HepG2 (cell line): ENCODE measurements at regions not wholly inside any gene's neighbourhood (a gene's known extent, or its start where the extent isn't known, plus 50 kb on each side); places are given as distances from the start of the nearest gene placed in this dataset.
A peak's percentile ranks its signal among the peaks of the same experiment; 100 is the strongest.

Experiments
- ATM ChIP-seq: fragments of 450-650 bp; IDR thresholded peaks from 2 replicates; pipeline ENCODE4 v1.7.1; 2017; ENCODE audit warnings: mild to moderate bottlenecking, borderline replicate concordance
- FIP1L1 ChIP-seq: fragments of 200-400 bp; formaldehyde crosslinking; IDR thresholded peaks from 2 replicates; pipeline ENCODE4 v1.6.1; 2018; ENCODE audit warnings: low read depth, mild to moderate bottlenecking, low read length, moderate library complexity, borderline replicate concordance; ENCODE audit not compliant: insufficient read depth
- FOSL2 ChIP-seq: sonication (generic); formaldehyde crosslinking; IDR thresholded peaks from 2 replicates; pipeline ENCODE4 v1.4.0; 2020; ENCODE audit warnings: missing genetic modification reagents
- FOXP1 ChIP-seq, 2 experiments: fragments of 450-650 bp in 1 of 2; IDR thresholded peaks; 2 replicates each; pipeline ENCODE4 v1.6.1; 2017 to 2018; ENCODE audit warnings: antibody characterized with exemption in 1 of 2
- GLI4 ChIP-seq: sonication (generic); formaldehyde crosslinking; IDR thresholded peaks from 2 replicates; pipeline ENCODE4 v1.5.1; 2020; ENCODE audit warnings: missing genetic modification reagents, mild to moderate bottlenecking, moderate library complexity, borderline replicate concordance
- HHEX ChIP-seq: IDR thresholded peaks from 2 replicates; pipeline ENCODE4 v1.6.1; 2016; ENCODE audit warnings: control low read depth
- IKZF1 ChIP-seq: fragments of 450-650 bp; IDR thresholded peaks from 2 replicates; pipeline ENCODE4 v1.7.1; 2016
- IKZF4 ChIP-seq: sonication (generic); formaldehyde crosslinking; IDR thresholded peaks from 2 replicates; pipeline ENCODE4 v1.5.1; 2020; ENCODE audit warnings: borderline replicate concordance, mild to moderate bottlenecking, low read depth, missing genetic modification reagents; ENCODE audit errors: not compliant biosample characterization
- IKZF5 ChIP-seq: IDR thresholded peaks from 2 replicates; pipeline ENCODE4 v1.6.1; 2018; ENCODE audit warnings: missing genetic modification reagents, mild to moderate bottlenecking, missing compliant biosample characterization
- MXI1 ChIP-seq: IDR thresholded peaks from 3 replicates; pipeline ENCODE4 v1.6.1; 2012; ENCODE audit warnings: low read depth, low read length, inconsistent platforms, borderline replicate concordance
- MYC ChIP-seq: sonication (generic); formaldehyde crosslinking; IDR thresholded peaks from 2 replicates; pipeline ENCODE4 v1.9.0; 2021; ENCODE audit warnings: missing genetic modification reagents, borderline replicate concordance
- NAIF1 ChIP-seq: sonication (generic); formaldehyde crosslinking; IDR thresholded peaks from 2 replicates; pipeline ENCODE4 v1.5.0; 2020; ENCODE audit warnings: mild to moderate bottlenecking, missing genetic modification reagents, borderline replicate concordance
- PBX2 ChIP-seq: IDR thresholded peaks from 2 replicates; pipeline ENCODE4 v1.6.1; 2016; ENCODE audit warnings: control low read depth
- RBM22 ChIP-seq: fragments of 200-400 bp; formaldehyde crosslinking; optimal IDR thresholded peaks from 2 replicates; pipeline ENCODE3; 2017; ENCODE audit warnings: mild to moderate bottlenecking, low read length, moderate library complexity
- SIX4 ChIP-seq: sonication (generic); formaldehyde crosslinking; IDR thresholded peaks from 2 replicates; pipeline ENCODE4 v1.4.0; 2020; ENCODE audit warnings: missing genetic modification reagents
- TBX2 ChIP-seq: sonication (generic); formaldehyde crosslinking; IDR thresholded peaks from 2 replicates; pipeline ENCODE4 v1.5.0; 2020; ENCODE audit warnings: missing genetic modification reagents, mild to moderate bottlenecking, borderline replicate concordance
- TCF7 ChIP-seq: sonication (generic); IDR thresholded peaks from 2 replicates; pipeline ENCODE4 v1.6.1; 2016; ENCODE audit warnings: antibody characterized with exemption, low read depth
- TEF ChIP-seq: sonication (generic); formaldehyde crosslinking; IDR thresholded peaks from 2 replicates; pipeline ENCODE4 v1.5.0; 2020; ENCODE audit warnings: missing genetic modification reagents
- TOPORS ChIP-seq: sonication (generic); formaldehyde crosslinking; IDR thresholded peaks from 2 replicates; pipeline ENCODE4 v1.8.0; 2023; ENCODE audit warnings: mild to moderate bottlenecking, missing genetic modification reagents
- ZBTB39 ChIP-seq: sonication (generic); formaldehyde crosslinking; IDR thresholded peaks from 2 replicates; pipeline ENCODE4 v1.5.0; 2020; ENCODE audit warnings: missing genetic modification reagents
- ZBTB49 ChIP-seq: sonication (generic); formaldehyde crosslinking; IDR thresholded peaks from 2 replicates; pipeline ENCODE4 v1.4.0; 2020; ENCODE audit warnings: missing genetic modification reagents, borderline replicate concordance
- ZNF496 ChIP-seq: sonication (generic); formaldehyde crosslinking; IDR thresholded peaks from 2 replicates; pipeline ENCODE4 v1.8.1; 2023; ENCODE audit warnings: mild to moderate bottlenecking, moderate library complexity, missing genetic modification reagents; ENCODE audit not compliant: insufficient replicate concordance
- ZNF746 ChIP-seq: sonication (generic); formaldehyde crosslinking; IDR thresholded peaks from 2 replicates; pipeline ENCODE4 v1.8.0; 2022; ENCODE audit warnings: mild to moderate bottlenecking, missing genetic modification reagents
- ZNF775 ChIP-seq: sonication (generic); formaldehyde crosslinking; IDR thresholded peaks from 2 replicates; pipeline ENCODE4 v1.4.0; 2020; ENCODE audit warnings: missing genetic modification reagents, mild to moderate bottlenecking, moderate library complexity, borderline replicate concordance

- TF ChIP-seq PBX2 (CRISPR knock-in tag) (no peak), RBM22 (no peak), MXI1 (no peak), TBX2 (CRISPR knock-in tag) (no peak), HHEX (CRISPR knock-in tag) (peak; percentile 58), GLI4 (CRISPR knock-in tag) (no peak), TCF7 (peak; percentile 64), SIX4 (CRISPR knock-in tag) (no peak), MYC (CRISPR knock-in tag) (no peak), NAIF1 (no peak), ZNF746 (CRISPR knock-in tag) (no peak), IKZF5 (CRISPR knock-in tag) (no peak), IKZF4 (CRISPR knock-in tag) (no peak), FOSL2 (CRISPR knock-in tag) (peak; percentile 34; the same call in 1 of the 2 replicates), IKZF1 (no peak), ZNF496 (CRISPR knock-in tag) (no peak), ZBTB39 (CRISPR knock-in tag) (no peak), FOXP1 (IDR thresholded peaks at IDR 0.05) (no peak), FOXP1 (CRISPR knock-in tag; IDR thresholded peaks at IDR 0.05) (peak; percentile 46), FIP1L1 (no peak), TEF (CRISPR knock-in tag) (no peak), ZBTB49 (no peak), TOPORS (CRISPR knock-in tag) (no peak), ATM (no peak), ZNF775 (CRISPR knock-in tag) (no peak)
These were observed 133.3 kb upstream of the CHL1 start (continued) for GRCh38 chr3:63095-63765.
